ENCODE measurements at regions not wholly inside any gene's neighbourhood (a gene's known extent, or its start where the extent isn't known, plus 50 kb on each side); places are given as distances from the start of the nearest gene placed in this dataset.

- Histone ChIP-seq H3K36me3 (replicated peaks; ENCODE audit: low read depth, low read length) (no peaks in the 10 kb centered on the region), H3K27ac (ENCODE audit: low read length) (no peak overlapping the region), H3K4me1 (ENCODE audit: low read length) (no peaks in the 10 kb centered on the region), H3K4me3 (ENCODE audit: low read length) (no peak overlapping the region), H3K4me2 (ENCODE audit: low read length) (no peak overlapping the region), H2AFZ (ENCODE audit: low read depth, low read length) (no peak overlapping the region), H3K9ac (ENCODE audit: low read length) (no peak overlapping the region), H3K79me2 (ENCODE audit: low read length) (no peaks in the 10 kb centered on the region), H3K27me3 (ENCODE audit: low read depth, low read length) (no peaks in the 10 kb centered on the region), H3K9me3 (ENCODE audit: insufficient read depth, low read length) (no peaks in the 10 kb centered on the region), H4K20me1 (ENCODE audit: insufficient read depth, low read length) (no peaks in the 10 kb centered on the region)
- no peak for TF ChIP-seq CTCF (IDR thresholded peaks at IDR 0.05; ENCODE audit: low read depth, low read length)
Measured at GRCh38 chr11:134819041-134819440, 407.0 kb upstream of the B3GAT1 start.

- H3K27ac ChIP-seq (ENCODE audit: low read length), result no peak overlapping the region
Measured at GRCh38 chr11:134818516-134818915, 406.5 kb upstream of the B3GAT1 start.

DNA sequence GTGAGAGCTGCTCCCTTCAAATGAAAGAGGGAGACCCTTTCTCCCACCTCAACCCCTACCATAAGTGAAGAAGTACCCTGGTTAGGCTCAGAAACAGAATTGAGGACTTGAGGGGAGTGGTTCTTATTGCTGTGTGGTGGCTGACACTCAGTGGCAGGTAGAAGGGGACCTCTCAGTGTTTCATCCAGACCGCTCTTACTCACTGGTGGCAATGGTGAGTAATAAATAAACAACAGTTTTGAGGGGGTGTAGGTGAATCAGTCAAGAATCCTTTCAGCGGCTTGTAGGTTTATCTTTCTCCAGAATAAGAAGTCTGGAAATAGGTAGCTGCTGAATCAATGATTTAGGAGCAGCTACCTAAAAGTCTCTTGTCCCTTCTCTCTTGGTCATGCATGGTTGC, 403.4 kb upstream of the B3GAT1 start:
- no peaks in the 10 kb centered on the region for H3K4me1 ChIP-seq (ENCODE audit: low read length)
- H3K4me2 ChIP-seq (ENCODE audit: low read length), result no peak overlapping the region
- no peak for TF ChIP-seq EZH2phosphoT487 (IDR thresholded peaks at IDR 0.05; ENCODE audit: low read depth)
- no peak for TF ChIP-seq CTCF (IDR thresholded peaks at IDR 0.05; ENCODE audit: low read depth, low read length)
- H3K27me3 ChIP-seq (ENCODE audit: low read depth, low read length), result no peaks in the 10 kb centered on the region
- no peak overlapping the region for H3K27ac ChIP-seq (ENCODE audit: low read length)
- H2AFZ ChIP-seq (ENCODE audit: low read depth, low read length), result no peak overlapping the region
- no peak overlapping the region for H3K4me3 ChIP-seq (ENCODE audit: low read length)
- no peak overlapping the region for H3K9ac ChIP-seq (ENCODE audit: low read length)
- H4K20me1 ChIP-seq (ENCODE audit: insufficient read depth, low read length), result no peaks in the 10 kb centered on the region
- no peaks in the 10 kb centered on the region for H3K9me3 ChIP-seq (ENCODE audit: insufficient read depth, low read length)
- H3K79me2 ChIP-seq (ENCODE audit: low read length), result no peaks in the 10 kb centered on the region
- H3K36me3 ChIP-seq (replicated peaks; ENCODE audit: low read depth, low read length), result no peaks in the 10 kb centered on the region

More at GRCh38 chr11:134818516-134818915, 406.5 kb upstream of the B3GAT1 start:
- no peaks in the 10 kb centered on the region for H3K36me3 ChIP-seq (replicated peaks; ENCODE audit: low read depth, low read length)
- no peaks in the 10 kb centered on the region for H3K4me1 ChIP-seq (ENCODE audit: low read length)
- H4K20me1 ChIP-seq (ENCODE audit: insufficient read depth, low read length), result no peaks in the 10 kb centered on the region
- H2AFZ ChIP-seq (ENCODE audit: low read depth, low read length), result no peak overlapping the region
- TF ChIP-seq EZH2phosphoT487 (IDR thresholded peaks at IDR 0.05; ENCODE audit: low read depth) (no peak), CTCF (IDR thresholded peaks at IDR 0.05; ENCODE audit: low read depth, low read length) (no peak)
- no peaks in the 10 kb centered on the region for H3K27me3 ChIP-seq (ENCODE audit: low read depth, low read length)
- H3K9me3 ChIP-seq (ENCODE audit: insufficient read depth, low read length), result no peaks in the 10 kb centered on the region
- H3K9ac ChIP-seq (ENCODE audit: low read length), result no peak overlapping the region
- H3K79me2 ChIP-seq (ENCODE audit: low read length), result no peaks in the 10 kb centered on the region
- H3K4me3 ChIP-seq (ENCODE audit: low read length), result no peak overlapping the region
- no peak overlapping the region for H3K4me2 ChIP-seq (ENCODE audit: low read length)

- Histone ChIP-seq H2AFZ (ENCODE audit: low read depth, low read length) (no peak overlapping the region), H3K4me2 (ENCODE audit: low read length) (no peak overlapping the region), H3K9ac (ENCODE audit: low read length) (no peak overlapping the region), H3K9me3 (ENCODE audit: insufficient read depth, low read length) (no peaks in the 10 kb centered on the region), H3K4me1 (ENCODE audit: low read length) (no peaks in the 10 kb centered on the region), H4K20me1 (ENCODE audit: insufficient read depth, low read length) (no peaks in the 10 kb centered on the region), H3K27me3 (ENCODE audit: low read depth, low read length) (peaks cover 3% of the 10 kb centered on the region; the same call in 1 of the 2 replicates), H3K4me3 (ENCODE audit: low read length) (no peak overlapping the region), H3K79me2 (ENCODE audit: low read length) (no peaks in the 10 kb centered on the region), H3K27ac (ENCODE audit: low read length) (no peak overlapping the region), H3K36me3 (replicated peaks; ENCODE audit: low read depth, low read length) (no peaks in the 10 kb centered on the region)
- TF ChIP-seq CTCF (IDR thresholded peaks at IDR 0.05; ENCODE audit: low read depth, low read length) (no peak), EZH2phosphoT487 (IDR thresholded peaks at IDR 0.05; ENCODE audit: low read depth) (no peak)
Measured at GRCh38 chr11:134807997-134808396, 396.0 kb upstream of the B3GAT1 start.
